Hepatocyte (in vitro differentiated cells): ENCODE measurements at regions not wholly inside any gene's neighbourhood (a gene's known extent, or its start where the extent isn't known, plus 50 kb on each side); places are given as distances from the start of the nearest gene placed in this dataset.

ENCODE experiments used
- DNase-seq: peaks from one replicate; pipeline ENCODE4 v3.0.0-alpha.2; 2016; ENCODE audit warnings: low spot score
- H2AFZ ChIP-seq: fragments of 200-600 bp; sonication (generic); 2 replicates; pipeline ENCODE4 v1.6.0; 2016; ENCODE audit warnings: antibody characterized with exemption, mild to moderate bottlenecking
- H3K27ac ChIP-seq: fragments of 200-600 bp; sonication (generic); 2 replicates; pipeline ENCODE4 v1.5.1; 2016; ENCODE audit warnings: mild to moderate bottlenecking
- H3K27me3 ChIP-seq: fragments of 200-600 bp; sonication (generic); 2 replicates; pipeline ENCODE4 v1.6.1; 2016
- H3K36me3 ChIP-seq: fragments of 200-600 bp; sonication (generic); replicated peaks from 2 replicates; pipeline ENCODE4 v1.5.1; 2016; ENCODE audit warnings: low read depth; ENCODE audit not compliant: insufficient read depth
- H3K4me1 ChIP-seq: fragments of 200-600 bp; sonication (generic); 2 replicates; pipeline ENCODE4 v1.5.1; 2016; ENCODE audit warnings: mild to moderate bottlenecking, moderate library complexity; ENCODE audit not compliant: insufficient read depth
- H3K4me2 ChIP-seq: fragments of 200-600 bp; sonication (generic); 2 replicates; pipeline ENCODE4 v1.6.0; 2016
- H3K4me3 ChIP-seq: fragments of 200-600 bp; sonication (generic); 2 replicates; pipeline ENCODE4 v1.5.1; 2016; ENCODE audit warnings: mild to moderate bottlenecking
- H3K79me2 ChIP-seq: fragments of 200-600 bp; sonication (generic); 2 replicates; pipeline ENCODE4 v1.6.0; 2017; ENCODE audit warnings: mild to moderate bottlenecking
- H3K9me2 ChIP-seq: fragments of 200-600 bp; sonication (generic); replicated peaks from 2 replicates; pipeline ENCODE4 v1.6.0; 2017; ENCODE audit warnings: mild to moderate bottlenecking; ENCODE audit not compliant: insufficient read depth
- H3K9me3 ChIP-seq: fragments of 200-600 bp; sonication (generic); 2 replicates; pipeline ENCODE4 v1.5.1; 2016; ENCODE audit warnings: low read depth, mild to moderate bottlenecking
- H4K20me1 ChIP-seq: fragments of 200-600 bp; sonication (generic); 2 replicates; pipeline ENCODE4 v1.6.0; 2016; ENCODE audit warnings: mild to moderate bottlenecking; ENCODE audit not compliant: insufficient read depth, poor library complexity, severe bottlenecking
- EZH2 ChIP-seq: fragments of 200-600 bp; sonication (generic); IDR thresholded peaks from 2 replicates; pipeline ENCODE4 v1.6.1; 2016; ENCODE audit warnings: antibody characterized with exemption, mild to moderate bottlenecking, borderline replicate concordance
- EZH2phosphoT487 ChIP-seq: fragments of 200-600 bp; sonication (generic); IDR thresholded peaks from one replicate; pipeline ENCODE4 v1.6.1; 2018; ENCODE audit warnings: antibody characterized with exemption, mild to moderate bottlenecking, low read depth, moderate library complexity; ENCODE audit not compliant: unreplicated experiment, severe bottlenecking
- WGBS: methylation state at CpG from one replicate; pipeline ENCODE4 v1.1.6; 2016; ENCODE audit warnings: low lambda C conversion rate; ENCODE audit errors: missing lambda C conversion rate; 5-methylcytosine and 5-hydroxymethylcytosine counted together
- TF ChIP-seq, protein P1 (sequence below): fragments of 200-600 bp; sonication (generic); IDR thresholded peaks from 2 replicates; pipeline ENCODE4 v1.5.1; 2016; ENCODE audit warnings: antibody characterized with exemption, mild to moderate bottlenecking; ENCODE audit not compliant: poor library complexity

DNA sequence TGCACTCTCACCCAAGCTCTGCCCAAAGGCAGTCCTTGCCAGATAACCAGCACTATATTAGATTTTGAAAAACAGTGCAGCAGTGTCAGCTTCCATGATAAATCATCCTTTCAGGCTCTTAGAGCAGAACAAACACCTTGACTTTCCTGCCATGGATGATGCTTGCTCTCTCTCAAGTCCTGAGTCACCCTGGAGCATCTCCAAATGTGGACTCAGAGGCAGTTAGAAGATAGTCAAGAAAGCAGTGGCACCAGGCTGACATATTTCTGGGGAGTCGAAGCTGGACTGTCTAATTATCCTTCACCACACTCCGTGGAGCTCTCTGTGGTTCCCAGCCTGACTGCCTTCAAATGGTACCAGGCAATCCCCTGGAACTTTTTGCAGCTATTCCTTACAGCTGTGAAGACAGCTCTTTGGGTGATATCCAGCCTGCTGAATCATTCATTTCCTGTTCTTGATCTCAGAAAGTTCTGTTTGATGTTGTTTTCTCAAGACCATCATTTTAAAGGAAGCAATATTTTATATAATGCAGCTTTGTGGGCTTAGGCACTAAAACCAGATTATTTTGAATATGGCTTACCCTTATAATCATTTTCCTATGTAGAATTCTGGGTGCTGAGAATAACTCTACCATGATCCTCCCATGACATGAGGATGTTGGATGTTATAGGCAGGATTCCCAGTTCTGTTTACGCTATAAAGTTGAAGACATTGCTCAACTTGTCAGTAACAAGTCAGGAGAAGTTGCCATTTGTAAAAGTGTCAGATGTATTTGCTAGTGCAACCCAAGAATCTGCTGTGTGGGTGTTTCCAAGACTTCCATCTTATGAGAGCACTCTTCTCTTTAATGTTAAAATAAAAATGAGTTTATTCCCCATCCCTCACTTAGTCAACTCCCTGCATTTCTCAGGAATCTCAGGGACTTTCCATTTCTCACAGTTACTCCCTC is 233.8 kb downstream of the C7orf25 start:
- H3K9me3 ChIP-seq = no peaks in the 10 kb centered on the region
- H3K4me3 ChIP-seq = no peak overlapping the region
- no peaks in the 10 kb centered on the region for H4K20me1 ChIP-seq
- H3K4me1 ChIP-seq = no peaks in the 10 kb centered on the region
- no peaks in the 10 kb centered on the region for H3K9me2 ChIP-seq
- no peak overlapping the region for H2AFZ ChIP-seq
- peak; percentile 37 for DNase-seq
- no peaks in the 10 kb centered on the region for H3K36me3 ChIP-seq
- WGBS = 59% methylated on average over 3 of the region's 3 CpGs
- H3K79me2 ChIP-seq = no peaks in the 10 kb centered on the region
- H3K4me2 ChIP-seq = no peak overlapping the region
- H3K27ac ChIP-seq = peak overlapping the region; percentile 12
- TF ChIP-seq EZH2 = no peak
- no peak for TF ChIP-seq EZH2phosphoT487
- TF ChIP-seq, protein P1, sequence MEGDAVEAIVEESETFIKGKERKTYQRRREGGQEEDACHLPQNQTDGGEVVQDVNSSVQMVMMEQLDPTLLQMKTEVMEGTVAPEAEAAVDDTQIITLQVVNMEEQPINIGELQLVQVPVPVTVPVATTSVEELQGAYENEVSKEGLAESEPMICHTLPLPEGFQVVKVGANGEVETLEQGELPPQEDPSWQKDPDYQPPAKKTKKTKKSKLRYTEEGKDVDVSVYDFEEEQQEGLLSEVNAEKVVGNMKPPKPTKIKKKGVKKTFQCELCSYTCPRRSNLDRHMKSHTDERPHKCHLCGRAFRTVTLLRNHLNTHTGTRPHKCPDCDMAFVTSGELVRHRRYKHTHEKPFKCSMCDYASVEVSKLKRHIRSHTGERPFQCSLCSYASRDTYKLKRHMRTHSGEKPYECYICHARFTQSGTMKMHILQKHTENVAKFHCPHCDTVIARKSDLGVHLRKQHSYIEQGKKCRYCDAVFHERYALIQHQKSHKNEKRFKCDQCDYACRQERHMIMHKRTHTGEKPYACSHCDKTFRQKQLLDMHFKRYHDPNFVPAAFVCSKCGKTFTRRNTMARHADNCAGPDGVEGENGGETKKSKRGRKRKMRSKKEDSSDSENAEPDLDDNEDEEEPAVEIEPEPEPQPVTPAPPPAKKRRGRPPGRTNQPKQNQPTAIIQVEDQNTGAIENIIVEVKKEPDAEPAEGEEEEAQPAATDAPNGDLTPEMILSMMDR = no peak
- H3K27me3 ChIP-seq = no peaks in the 10 kb centered on the region

DNA sequence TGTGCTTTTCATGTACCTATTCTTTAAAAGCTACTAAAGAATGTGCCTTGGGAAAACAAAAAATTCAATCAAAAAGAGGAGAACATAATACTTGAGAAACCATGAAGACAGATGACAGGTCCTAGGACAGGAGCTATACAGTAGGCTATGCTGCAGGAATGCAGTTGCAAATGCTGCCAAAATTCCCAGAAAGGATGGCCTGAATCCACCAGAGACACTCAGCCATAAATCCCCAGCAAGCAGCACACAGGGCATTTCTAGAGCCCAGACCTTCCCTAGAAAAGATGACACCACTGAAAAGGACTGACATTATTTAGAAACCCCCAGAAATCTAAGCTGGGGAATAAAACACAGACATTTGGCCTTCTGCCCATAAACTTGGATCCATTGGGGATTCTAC is 237.3 kb downstream of the C7orf25 start:
- no peaks in the 10 kb centered on the region for H3K27me3 ChIP-seq
- H3K4me1 ChIP-seq = no peaks in the 10 kb centered on the region
- H3K9me3 ChIP-seq = no peaks in the 10 kb centered on the region
- H4K20me1 ChIP-seq = no peaks in the 10 kb centered on the region
- no peak overlapping the region for H3K27ac ChIP-seq
- H3K4me2 ChIP-seq = no peak overlapping the region
- H3K9me2 ChIP-seq = no peaks in the 10 kb centered on the region
- H2AFZ ChIP-seq = no peak overlapping the region
- H3K36me3 ChIP-seq = no peaks in the 10 kb centered on the region
- DNase-seq = no peak
- no peak overlapping the region for H3K4me3 ChIP-seq
- TF ChIP-seq, protein P1 = no peak
- no peak for TF ChIP-seq EZH2phosphoT487
- no peak for TF ChIP-seq EZH2
- H3K79me2 ChIP-seq = no peaks in the 10 kb centered on the region

DNA sequence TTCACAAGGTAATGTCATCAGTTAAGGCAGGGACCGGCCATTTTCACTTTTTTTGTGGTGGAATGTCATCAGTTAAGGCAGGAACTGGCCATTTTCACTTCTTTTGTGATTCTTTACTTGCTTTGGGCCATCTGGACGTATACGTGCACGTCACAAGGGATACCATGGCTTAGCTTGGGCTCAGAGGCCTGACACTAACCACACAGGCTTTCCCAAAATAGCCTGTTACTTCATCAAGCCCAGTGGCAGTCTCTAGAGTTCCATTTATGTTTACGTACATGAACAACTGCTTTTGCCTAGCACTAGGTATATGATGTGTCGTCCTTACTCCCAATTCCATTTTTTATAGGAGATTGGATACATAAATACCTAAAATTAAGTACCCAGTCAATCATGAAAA is 237.9 kb downstream of the C7orf25 start:
- WGBS = 79% methylated on average over 6 of the region's 6 CpGs

More for the DNA sequence above, 237.9 kb downstream of the C7orf25 start:
- no peaks in the 10 kb centered on the region for H3K9me2 ChIP-seq
- no peak overlapping the region for H2AFZ ChIP-seq
- H3K27me3 ChIP-seq = no peaks in the 10 kb centered on the region
- no peaks in the 10 kb centered on the region for H3K4me1 ChIP-seq
- H4K20me1 ChIP-seq = no peaks in the 10 kb centered on the region
- H3K4me2 ChIP-seq = no peak overlapping the region
- H3K36me3 ChIP-seq = no peaks in the 10 kb centered on the region
- H3K9me3 ChIP-seq = no peaks in the 10 kb centered on the region
- no peaks in the 10 kb centered on the region for H3K79me2 ChIP-seq
- TF ChIP-seq EZH2phosphoT487 (no peak), EZH2 (no peak)
- TF ChIP-seq, protein P1 = no peak
- H3K4me3 ChIP-seq = no peak overlapping the region
- DNase-seq = no peak
- H3K27ac ChIP-seq = no peak overlapping the region
